ENCODE measurements at regions not wholly inside any gene's neighbourhood (a gene's known extent, or its start where the extent isn't known, plus 50 kb on each side); places are given as distances from the start of the nearest gene placed in this dataset.

DNA sequence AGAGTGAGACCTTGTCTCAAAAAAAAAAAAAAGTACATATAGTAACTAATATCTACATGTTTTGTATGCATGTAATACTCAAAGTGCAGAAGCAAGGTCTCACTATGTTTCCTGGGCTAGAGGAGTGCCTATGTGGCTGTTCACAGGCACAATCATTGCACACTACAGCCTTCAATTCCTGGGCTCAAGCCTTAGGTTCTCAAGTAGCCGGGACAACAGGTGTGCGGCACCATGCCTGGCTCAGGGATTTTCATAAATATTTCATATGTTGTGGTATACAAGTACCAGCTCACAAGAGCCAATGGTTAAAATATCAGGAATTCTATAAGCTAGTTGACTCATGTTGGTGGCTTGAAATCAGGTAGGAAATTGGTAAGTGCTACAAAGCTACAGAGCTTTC, 94.8 kb downstream of the LARP7 start:
- H3K9me3 ChIP-seq (ENCODE audit: low read length) = no peaks in the 10 kb centered on the region
- POLR2A ChIA-PET (ENCODE audit: unreplicated experiment) = no interaction called here
- DNase-seq (no peak), ATAC-seq (no peak)
- H3K36me3 ChIP-seq (ENCODE audit: low read depth, low read length) = no peaks in the 10 kb centered on the region
- CTCF ChIA-PET = no interaction called here
- intact Hi-C loops (cut with micrococcal nuclease) = no loop called here
- H3F3A ChIP-seq (ENCODE audit: low read length, unreplicated experiment) = no peaks in the 10 kb centered on the region
- H4K20me1 ChIP-seq (ENCODE audit: low read length) = no peaks in the 10 kb centered on the region
- no peak overlapping the region for H3K9ac ChIP-seq (ENCODE audit: low read length)
- TF ChIP-seq, protein P1, sequence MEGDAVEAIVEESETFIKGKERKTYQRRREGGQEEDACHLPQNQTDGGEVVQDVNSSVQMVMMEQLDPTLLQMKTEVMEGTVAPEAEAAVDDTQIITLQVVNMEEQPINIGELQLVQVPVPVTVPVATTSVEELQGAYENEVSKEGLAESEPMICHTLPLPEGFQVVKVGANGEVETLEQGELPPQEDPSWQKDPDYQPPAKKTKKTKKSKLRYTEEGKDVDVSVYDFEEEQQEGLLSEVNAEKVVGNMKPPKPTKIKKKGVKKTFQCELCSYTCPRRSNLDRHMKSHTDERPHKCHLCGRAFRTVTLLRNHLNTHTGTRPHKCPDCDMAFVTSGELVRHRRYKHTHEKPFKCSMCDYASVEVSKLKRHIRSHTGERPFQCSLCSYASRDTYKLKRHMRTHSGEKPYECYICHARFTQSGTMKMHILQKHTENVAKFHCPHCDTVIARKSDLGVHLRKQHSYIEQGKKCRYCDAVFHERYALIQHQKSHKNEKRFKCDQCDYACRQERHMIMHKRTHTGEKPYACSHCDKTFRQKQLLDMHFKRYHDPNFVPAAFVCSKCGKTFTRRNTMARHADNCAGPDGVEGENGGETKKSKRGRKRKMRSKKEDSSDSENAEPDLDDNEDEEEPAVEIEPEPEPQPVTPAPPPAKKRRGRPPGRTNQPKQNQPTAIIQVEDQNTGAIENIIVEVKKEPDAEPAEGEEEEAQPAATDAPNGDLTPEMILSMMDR (conservative IDR thresholded peaks at IDR 0.05; ENCODE audit: low read depth, low read length) = no peak
- TF ChIP-seq EZH2phosphoT487 (IDR thresholded peaks at IDR 0.05; ENCODE audit: borderline replicate concordance, low read length) (no peak), EZH2 (IDR thresholded peaks at IDR 0.05; ENCODE audit: low read length, unreplicated experiment) (no peak)
- no peak overlapping the region for H3K4me2 ChIP-seq (ENCODE audit: low read length)
- BruUV-seq (replicated peaks) = no TSS peak
- no peak overlapping the region for H2AFZ ChIP-seq (ENCODE audit: low read length)
- no peaks in the 10 kb centered on the region for H3K27me3 ChIP-seq (ENCODE audit: low read length)
- no peak overlapping the region for H3K4me3 ChIP-seq (ENCODE audit: low read length)
- no peaks in the 10 kb centered on the region for H3K4me1 ChIP-seq (ENCODE audit: insufficient read depth, low read length)
- no peaks in the 10 kb centered on the region for H3K79me2 ChIP-seq (ENCODE audit: low read length)
- no peaks in the 10 kb centered on the region for H3K9me2 ChIP-seq (replicated peaks; ENCODE audit: low read length)
- H3K27ac ChIP-seq (ENCODE audit: low read length) = no peak overlapping the region

DNA sequence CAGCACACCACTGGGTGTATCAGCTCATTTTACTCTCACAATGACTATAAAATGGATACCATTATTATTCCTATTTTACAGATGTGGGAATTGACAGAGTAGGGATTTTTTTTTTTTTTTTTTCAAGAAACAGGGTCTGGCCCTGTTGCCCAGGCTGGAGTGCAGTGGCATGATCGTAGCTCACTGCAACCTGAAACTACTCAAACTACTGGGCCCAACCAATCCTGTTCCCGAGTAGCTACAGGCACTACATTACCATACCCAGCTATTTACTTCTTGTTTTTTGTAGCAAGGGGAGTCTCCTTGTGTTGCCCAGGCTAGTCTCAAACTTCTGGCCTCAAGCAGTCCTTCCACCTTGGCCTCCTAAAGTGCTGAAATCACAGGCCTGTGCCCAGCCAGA, 95.2 kb downstream of the LARP7 start:
- H3K27me3 ChIP-seq (ENCODE audit: low read length) = no peaks in the 10 kb centered on the region
- no peaks in the 10 kb centered on the region for H4K20me1 ChIP-seq (ENCODE audit: low read length)
- no peak for DNase-seq
- intact Hi-C loops (cut with micrococcal nuclease) = no loop called here
- H3K9me2 ChIP-seq (replicated peaks; ENCODE audit: low read length) = no peaks in the 10 kb centered on the region
- no peak overlapping the region for H3K9ac ChIP-seq (ENCODE audit: low read length)
- TF ChIP-seq EZH2phosphoT487 (IDR thresholded peaks at IDR 0.05; ENCODE audit: borderline replicate concordance, low read length) = no peak
- no peak for TF ChIP-seq EZH2 (IDR thresholded peaks at IDR 0.05; ENCODE audit: low read length, unreplicated experiment)
- TF ChIP-seq, protein P1 (conservative IDR thresholded peaks at IDR 0.05; ENCODE audit: low read depth, low read length) = no peak
- H3F3A ChIP-seq (ENCODE audit: low read length, unreplicated experiment) = no peaks in the 10 kb centered on the region
- POLR2A ChIA-PET (ENCODE audit: unreplicated experiment) = no interaction called here
- ATAC-seq = no peak
- no peaks in the 10 kb centered on the region for H3K79me2 ChIP-seq (ENCODE audit: low read length)
- H2AFZ ChIP-seq (ENCODE audit: low read length) = no peak overlapping the region
- no peaks in the 10 kb centered on the region for H3K4me1 ChIP-seq (ENCODE audit: insufficient read depth, low read length)
- no peak overlapping the region for H3K4me3 ChIP-seq (ENCODE audit: low read length)
- no peak overlapping the region for H3K27ac ChIP-seq (ENCODE audit: low read length)
- CTCF ChIA-PET = no interaction called here
- no peak overlapping the region for H3K4me2 ChIP-seq (ENCODE audit: low read length)
- H3K9me3 ChIP-seq (ENCODE audit: low read length) = no peaks in the 10 kb centered on the region
- BruUV-seq (replicated peaks) = no TSS peak
- H3K36me3 ChIP-seq (ENCODE audit: low read depth, low read length) = no peaks in the 10 kb centered on the region

DNA sequence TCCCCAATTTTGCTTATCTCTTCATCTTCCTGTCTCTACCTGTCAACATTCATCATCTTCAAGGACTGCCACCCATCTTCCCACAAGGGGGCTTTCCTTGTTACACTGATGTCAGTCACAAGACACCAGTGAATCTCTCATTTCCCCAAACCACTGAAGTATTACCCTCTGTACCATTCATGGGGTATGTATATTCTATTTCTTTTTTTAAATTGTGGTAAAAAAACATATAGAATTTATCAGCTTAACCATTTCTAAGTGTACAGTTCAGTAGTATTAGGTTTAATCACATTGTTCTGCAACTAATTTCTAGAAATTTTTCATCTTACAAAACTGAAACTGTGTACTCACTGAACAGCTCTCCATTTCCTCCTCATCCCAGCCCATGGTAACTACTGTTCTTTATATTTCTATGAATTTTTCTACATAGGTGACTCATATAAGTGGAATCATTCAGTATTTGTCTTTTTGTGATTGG, 98.6 kb downstream of the LARP7 start:
- Histone ChIP-seq H3K27me3 (ENCODE audit: low read length) (no peaks in the 10 kb centered on the region), H3K9ac (ENCODE audit: low read length) (no peak overlapping the region), H3K27ac (ENCODE audit: low read length) (0 out of 2 replicates have a peak overlapping the region, but pooled peaks have one; percentile 29), H3K79me2 (ENCODE audit: low read length) (no peaks in the 10 kb centered on the region), H3K9me3 (ENCODE audit: low read length) (no peaks in the 10 kb centered on the region), H3K4me2 (ENCODE audit: low read length) (0 out of 2 replicates have a peak overlapping the region, but pooled peaks have one; percentile 8), H4K20me1 (ENCODE audit: low read length) (no peaks in the 10 kb centered on the region), H3K4me1 (ENCODE audit: insufficient read depth, low read length) (no peaks in the 10 kb centered on the region), H3K36me3 (ENCODE audit: low read depth, low read length) (no peaks in the 10 kb centered on the region), H3F3A (ENCODE audit: low read length, unreplicated experiment) (no peaks in the 10 kb centered on the region), H2AFZ (ENCODE audit: low read length) (no peak overlapping the region; the same call in 1 of the 2 replicates), H3K9me2 (replicated peaks; ENCODE audit: low read length) (no peaks in the 10 kb centered on the region), H3K4me3 (ENCODE audit: low read length) (no peak overlapping the region)
- peak; percentile 77 for ATAC-seq
- no TSS peak for BruUV-seq (replicated peaks)
- CTCF ChIA-PET = interaction anchor here (0.6 kb wide), 1 partner anchor 30 kb away, joined by 4 read pairs; no protein-coding TSS in a partner anchor
- intact Hi-C loops (cut with micrococcal nuclease) = no loop called here
- POLR2A ChIA-PET (ENCODE audit: unreplicated experiment) = no interaction called here
- TF ChIP-seq, protein P1 (conservative IDR thresholded peaks at IDR 0.05; ENCODE audit: low read depth, low read length) = no peak
- TF ChIP-seq EZH2phosphoT487 (IDR thresholded peaks at IDR 0.05; ENCODE audit: borderline replicate concordance, low read length) = no peak
- TF ChIP-seq EZH2 (IDR thresholded peaks at IDR 0.05; ENCODE audit: low read length, unreplicated experiment) = no peak
- DNase-seq = peak; percentile 40

All from PC-3 (cell line).